ENCODE measurements at regions not wholly inside any gene's neighbourhood (a gene's known extent, or its start where the extent isn't known, plus 50 kb on each side); places are given as distances from the start of the nearest gene placed in this dataset.
"Not testable (repeated sequence)": the region's sequence is repeated elsewhere in the genome, so short reads cannot be mapped to it uniquely, and the experiment has no call there.

DNA sequence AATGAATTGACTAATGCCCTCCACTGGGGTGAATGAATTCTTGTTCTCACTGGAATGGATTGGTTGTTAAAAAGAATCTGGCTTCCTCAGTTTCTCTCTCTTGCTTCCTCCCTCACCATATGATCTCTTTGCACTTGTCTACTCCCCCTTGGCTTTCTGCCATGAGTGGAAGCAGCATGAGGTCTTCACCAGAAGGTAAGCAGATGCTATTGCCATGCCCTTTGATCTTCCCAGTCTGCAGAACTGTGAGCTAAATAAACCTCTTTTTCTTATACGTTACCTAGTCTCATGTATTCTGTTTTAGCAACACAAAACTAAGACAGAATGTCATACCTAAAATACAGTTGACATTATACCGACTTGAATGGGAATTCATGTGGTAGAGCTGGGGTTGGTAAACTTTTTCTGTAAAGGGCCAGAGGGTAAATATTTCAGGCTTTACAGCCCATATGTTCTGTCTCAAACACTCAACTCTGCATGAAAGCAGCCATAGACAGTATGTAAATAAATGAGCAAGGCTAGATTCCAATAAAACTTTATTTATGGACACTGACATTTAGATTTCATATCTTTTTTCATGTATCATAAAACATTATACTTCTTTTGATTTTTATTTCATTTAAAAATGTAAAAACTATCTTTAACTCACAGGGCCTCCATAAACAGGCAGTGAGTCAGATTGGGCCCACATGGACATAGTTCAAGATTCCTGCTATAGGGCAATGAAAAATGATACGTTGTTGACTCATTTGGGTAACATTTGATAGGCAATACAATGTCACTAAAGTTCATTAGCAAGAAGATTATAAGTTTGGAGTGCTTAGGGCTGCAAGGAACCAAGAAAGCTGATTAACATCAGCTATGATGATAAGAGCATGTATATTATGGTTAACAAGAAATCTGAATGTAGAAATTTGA lies 79.4 kb upstream of the TLE4 start:
- H3K9me3 ChIP-seq: peaks cover 0 to 5% (median 0%) of the 10 kb centered on the region in 4 donors
- no peak for DNase-seq
- no peaks in the 10 kb centered on the region for H3K27me3 ChIP-seq
- TF ChIP-seq, protein P1, sequence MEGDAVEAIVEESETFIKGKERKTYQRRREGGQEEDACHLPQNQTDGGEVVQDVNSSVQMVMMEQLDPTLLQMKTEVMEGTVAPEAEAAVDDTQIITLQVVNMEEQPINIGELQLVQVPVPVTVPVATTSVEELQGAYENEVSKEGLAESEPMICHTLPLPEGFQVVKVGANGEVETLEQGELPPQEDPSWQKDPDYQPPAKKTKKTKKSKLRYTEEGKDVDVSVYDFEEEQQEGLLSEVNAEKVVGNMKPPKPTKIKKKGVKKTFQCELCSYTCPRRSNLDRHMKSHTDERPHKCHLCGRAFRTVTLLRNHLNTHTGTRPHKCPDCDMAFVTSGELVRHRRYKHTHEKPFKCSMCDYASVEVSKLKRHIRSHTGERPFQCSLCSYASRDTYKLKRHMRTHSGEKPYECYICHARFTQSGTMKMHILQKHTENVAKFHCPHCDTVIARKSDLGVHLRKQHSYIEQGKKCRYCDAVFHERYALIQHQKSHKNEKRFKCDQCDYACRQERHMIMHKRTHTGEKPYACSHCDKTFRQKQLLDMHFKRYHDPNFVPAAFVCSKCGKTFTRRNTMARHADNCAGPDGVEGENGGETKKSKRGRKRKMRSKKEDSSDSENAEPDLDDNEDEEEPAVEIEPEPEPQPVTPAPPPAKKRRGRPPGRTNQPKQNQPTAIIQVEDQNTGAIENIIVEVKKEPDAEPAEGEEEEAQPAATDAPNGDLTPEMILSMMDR (IDR thresholded peaks at IDR 0.05): no peak
- no peak for TF ChIP-seq EP300 (IDR thresholded peaks at IDR 0.05)
- TF ChIP-seq POLR2A (IDR thresholded peaks at IDR 0.05): no peak
- TF ChIP-seq POLR2AphosphoS5 (IDR thresholded peaks at IDR 0.05): no peak
- no peak overlapping the region for H3K27ac ChIP-seq
- H3K4me3 ChIP-seq: no peak overlapping the region
- intact Hi-C loops (cut with DNase I): no loop called here
- WGBS, 2 donors: 50 to 72% methylated on average over 3 of the region's 3 CpGs
- no peaks in the 10 kb centered on the region for H3K36me3 ChIP-seq
- H3K4me1 ChIP-seq: no peaks in the 10 kb centered on the region

DNA sequence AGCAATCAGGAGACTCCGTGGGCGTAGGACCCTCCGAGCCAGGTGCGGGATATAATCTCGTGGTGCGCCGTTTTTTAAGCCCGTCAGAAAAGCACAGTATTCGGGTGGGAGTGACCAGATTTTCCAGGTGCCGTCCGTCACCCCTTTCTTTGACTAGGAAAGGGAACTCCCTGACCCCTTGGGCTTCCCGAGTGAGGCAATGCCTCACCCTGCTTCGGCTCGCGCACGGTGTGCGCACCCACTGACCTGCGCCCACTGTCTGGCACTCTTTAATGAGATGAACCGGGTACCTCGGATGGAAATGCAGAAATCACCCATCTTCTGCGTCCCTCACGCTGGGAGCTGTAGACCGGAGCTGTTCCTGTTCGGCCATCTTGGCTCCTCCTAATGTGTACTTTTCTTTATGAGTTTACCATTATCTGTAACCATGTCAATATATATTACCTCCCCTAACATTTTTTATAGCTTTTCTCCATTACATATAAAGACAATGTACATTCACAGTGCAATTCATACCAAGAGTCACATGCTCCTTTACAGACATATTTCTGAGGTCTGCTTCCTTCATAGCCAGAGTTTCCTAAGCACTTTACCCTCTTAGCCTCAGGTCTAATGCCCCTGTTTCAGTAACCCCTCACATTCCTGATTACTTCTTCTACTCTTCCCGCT lies 71.4 kb upstream of the TLE4 start:
- DNase-seq; H3K27me3 ChIP-seq; H3K4me1 ChIP-seq; H3K27ac ChIP-seq; intact Hi-C loops (cut with DNase I); H3K36me3 ChIP-seq; H3K9me3 ChIP-seq; H3K4me3 ChIP-seq: not testable (repeated sequence)
- WGBS, 2 donors: 83 to 84% methylated on average over 25 of the region's 25 CpGs

DNA sequence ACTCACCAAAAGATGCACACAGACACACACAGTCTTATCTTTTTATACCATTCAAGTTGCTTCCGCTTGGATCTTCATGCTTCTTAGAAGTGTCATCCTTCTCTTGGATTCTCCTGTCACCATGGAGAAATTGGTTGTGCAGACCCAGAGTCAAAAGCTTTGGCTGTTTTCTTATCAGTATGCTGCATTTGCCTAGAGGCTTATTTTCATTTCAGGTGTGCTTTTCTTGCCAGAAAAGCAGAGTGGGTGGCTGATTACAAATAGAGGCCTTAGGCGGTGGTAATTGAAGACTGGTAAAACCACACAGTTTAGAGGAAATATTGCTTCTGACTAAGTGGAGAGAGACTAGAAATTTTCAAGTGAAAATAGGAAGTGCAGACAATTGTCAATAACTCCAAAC lies 70.2 kb upstream of the TLE4 start:
- no peak overlapping the region for H3K4me3 ChIP-seq

DNA sequence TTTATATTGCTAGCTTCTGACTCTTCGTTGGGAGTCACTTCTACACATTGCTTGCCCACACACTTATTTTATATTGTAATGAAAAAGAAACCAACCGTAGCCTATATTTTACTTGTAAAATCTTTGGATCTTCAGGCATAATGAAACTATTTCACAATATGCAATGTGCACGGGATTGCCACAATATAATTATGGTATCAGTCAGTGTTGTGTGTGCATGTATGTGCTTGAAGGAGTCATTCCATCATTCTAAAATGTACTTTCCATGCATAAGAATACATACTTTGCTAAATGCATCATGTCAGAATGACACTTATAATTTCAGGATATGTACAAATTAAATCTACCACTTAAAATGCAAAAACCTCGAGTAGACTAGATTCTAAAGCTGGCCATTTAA lies 64.0 kb upstream of the TLE4 start:
- 75 to 89% methylated on average over 4 of the region's 4 CpGs for WGBS, 2 donors
- Histone ChIP-seq H3K27me3 (no peaks in the 10 kb centered on the region), H3K4me1 (no peaks in the 10 kb centered on the region), H3K27ac (no peak overlapping the region), H3K4me3 (no peak overlapping the region), H3K9me3 (no peaks in the 10 kb centered on the region), H3K36me3 (no peaks in the 10 kb centered on the region)
- intact Hi-C loops (cut with DNase I): no loop called here
- no peak for DNase-seq
- TF ChIP-seq, protein P1 (IDR thresholded peaks at IDR 0.05): no peak
- TF ChIP-seq EP300 (IDR thresholded peaks at IDR 0.05) (no peak), POLR2A (IDR thresholded peaks at IDR 0.05) (no peak), POLR2AphosphoS5 (IDR thresholded peaks at IDR 0.05) (no peak)

More for the DNA sequence above, 70.2 kb upstream of the TLE4 start:
- Histone ChIP-seq H3K36me3 (no peaks in the 10 kb centered on the region), H3K27me3 (no peaks in the 10 kb centered on the region), H3K4me1 (no peaks in the 10 kb centered on the region), H3K9me3 (no peaks in the 10 kb centered on the region), H3K27ac (no peak overlapping the region)
- intact Hi-C loops (cut with DNase I): no loop called here
- 84 to 88% methylated on average over 2 of the region's 2 CpGs for WGBS, 2 donors
- TF ChIP-seq POLR2A (IDR thresholded peaks at IDR 0.05) (no peak), POLR2AphosphoS5 (IDR thresholded peaks at IDR 0.05) (no peak), EP300 (IDR thresholded peaks at IDR 0.05) (no peak)
- TF ChIP-seq, protein P1 (IDR thresholded peaks at IDR 0.05): no peak
- no peak for DNase-seq

DNA sequence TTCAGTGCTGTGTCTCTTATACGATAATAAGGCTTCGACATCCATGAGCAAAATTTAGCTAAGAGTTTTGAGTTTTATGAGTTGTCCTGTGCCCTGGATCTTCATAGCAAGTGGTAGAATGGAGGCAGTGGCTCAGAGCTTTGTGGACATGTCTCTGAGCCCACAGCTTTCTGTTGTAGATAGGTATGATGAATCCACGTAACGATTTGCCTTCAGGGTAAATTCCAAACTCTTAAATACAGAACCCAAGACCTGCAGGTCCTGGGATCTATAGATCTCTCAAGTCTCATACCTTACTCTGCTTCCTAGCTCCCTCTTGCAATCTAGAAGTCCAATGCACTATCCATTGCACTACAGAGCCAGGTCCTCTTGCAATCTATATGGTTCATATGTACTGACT lies 59.5 kb upstream of the TLE4 start:
- no peak for DNase-seq
- 82 to 94% methylated on average over 4 of the region's 4 CpGs for WGBS, 2 donors
- no peaks in the 10 kb centered on the region for H3K4me1 ChIP-seq

More for the DNA sequence above, 59.5 kb upstream of the TLE4 start:
- Histone ChIP-seq H3K27me3 (no peaks in the 10 kb centered on the region), H3K27ac (no peak overlapping the region), H3K36me3 (no peaks in the 10 kb centered on the region), H3K9me3 (no peaks in the 10 kb centered on the region), H3K4me3 (no peak overlapping the region)
- intact Hi-C loops (cut with DNase I): no loop called here
- no peak for TF ChIP-seq POLR2A (IDR thresholded peaks at IDR 0.05)
- TF ChIP-seq POLR2AphosphoS5 (IDR thresholded peaks at IDR 0.05): no peak
- TF ChIP-seq, protein P1 (IDR thresholded peaks at IDR 0.05): no peak
- TF ChIP-seq EP300 (IDR thresholded peaks at IDR 0.05): no peak
